ENCODE measurements at regions not wholly inside any gene's neighbourhood (a gene's known extent, or its start where the extent isn't known, plus 50 kb on each side); places are given as distances from the start of the nearest gene placed in this dataset.

DNA sequence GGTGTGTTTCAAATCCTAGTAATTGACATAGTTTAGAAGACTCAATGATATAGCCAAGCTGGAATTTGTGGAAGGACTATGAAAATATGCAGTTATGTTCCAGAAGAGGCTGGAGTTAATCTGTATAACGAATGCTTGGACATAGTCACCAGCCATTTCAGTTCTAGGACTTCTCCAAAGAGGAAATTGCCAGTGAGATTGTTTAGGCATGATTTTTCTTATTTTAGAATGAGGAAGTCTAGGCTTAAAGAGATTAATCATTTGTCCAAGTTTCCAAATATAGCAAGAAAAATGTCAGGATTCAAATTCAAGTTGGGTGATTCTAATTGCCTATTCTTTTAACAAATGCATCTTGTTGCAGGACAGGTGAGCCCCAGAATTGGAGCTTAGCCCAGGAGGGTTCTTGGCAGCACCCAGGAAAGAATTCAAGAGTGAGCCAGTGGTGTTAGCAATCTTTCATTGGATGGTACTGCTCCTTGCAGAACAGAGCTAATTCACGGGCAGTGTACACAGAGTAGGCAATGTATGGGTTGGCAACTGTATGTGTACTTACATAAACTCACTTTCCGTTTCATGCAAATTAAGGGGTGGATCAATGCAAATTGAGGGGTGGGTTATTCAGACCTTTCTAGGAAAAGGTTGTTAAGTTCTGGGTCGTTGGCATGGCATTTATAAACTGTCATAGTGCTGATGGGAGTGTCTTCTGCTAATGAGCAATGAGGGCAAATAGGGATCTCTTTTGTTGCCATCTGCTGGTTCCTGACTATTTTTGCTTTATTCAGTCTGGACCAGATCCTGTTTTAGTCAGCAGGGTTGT, 763.1 kb upstream of the SLITRK1 start:
- TF ChIP-seq CTCF (IDR thresholded peaks at IDR 0.05; ENCODE audit: insufficient read depth, low read depth, low read length) (no peak), EZH2 (IDR thresholded peaks at IDR 0.05; ENCODE audit: insufficient read depth, low read length) (no peak)

Data from astrocyte (in vitro differentiated cells and primary cell).